ENCODE measurements at regions not wholly inside any gene's neighbourhood (a gene's known extent, or its start where the extent isn't known, plus 50 kb on each side); places are given as distances from the start of the nearest gene placed in this dataset.

GRCh38 chr3:17840651-17841050, 98.2 kb upstream of the TBC1D5 start:
- Histone ChIP-seq H3K79me2 (ENCODE audit: insufficient read depth, low read length) (no peaks in the 10 kb centered on the region), H3K4me3 (ENCODE audit: insufficient read depth, low read length) (peak overlapping the region; percentile 8), H2AFZ (ENCODE audit: low read length) (no peak overlapping the region), H3K27ac (ENCODE audit: low read depth, low read length) (no peak overlapping the region), H3K4me1 (ENCODE audit: insufficient read depth, low read length) (peaks cover 6% of the 10 kb centered on the region), H3K4me2 (ENCODE audit: insufficient read depth, low read length) (peak overlapping the region; percentile 53), H3K9me3 (ENCODE audit: low read depth, low read length) (no peaks in the 10 kb centered on the region), H3K27me3 (ENCODE audit: insufficient read depth, low read length) (peaks cover 11% of the 10 kb centered on the region), H4K20me1 (ENCODE audit: insufficient read depth, low read length) (no peaks in the 10 kb centered on the region), H3K36me3 (ENCODE audit: insufficient read depth, low read length) (no peaks in the 10 kb centered on the region)
- no peak for TF ChIP-seq CTCF (IDR thresholded peaks at IDR 0.05; ENCODE audit: extremely low read depth, low read depth, low read length)
- DNase-seq (ENCODE audit: insufficient read length, low spot score, missing footprints) = no peak

GRCh38 chr3:17840126-17840525, 97.7 kb upstream of the TBC1D5 start:
- H3K4me2 ChIP-seq (ENCODE audit: insufficient read depth, low read length) = no peak overlapping the region
- no peaks in the 10 kb centered on the region for H3K79me2 ChIP-seq (ENCODE audit: insufficient read depth, low read length)
- H4K20me1 ChIP-seq (ENCODE audit: insufficient read depth, low read length) = no peaks in the 10 kb centered on the region
- peaks cover 11% of the 10 kb centered on the region for H3K27me3 ChIP-seq (ENCODE audit: insufficient read depth, low read length)
- TF ChIP-seq CTCF (IDR thresholded peaks at IDR 0.05; ENCODE audit: extremely low read depth, low read depth, low read length) = no peak
- no peaks in the 10 kb centered on the region for H3K9me3 ChIP-seq (ENCODE audit: low read depth, low read length)
- H3K36me3 ChIP-seq (ENCODE audit: insufficient read depth, low read length) = no peaks in the 10 kb centered on the region
- peaks cover 6% of the 10 kb centered on the region for H3K4me1 ChIP-seq (ENCODE audit: insufficient read depth, low read length)
- no peak overlapping the region for H2AFZ ChIP-seq (ENCODE audit: low read length)
- no peak overlapping the region for H3K4me3 ChIP-seq (ENCODE audit: insufficient read depth, low read length)
- no peak overlapping the region for H3K27ac ChIP-seq (ENCODE audit: low read depth, low read length)
- no peak for DNase-seq (ENCODE audit: insufficient read length, low spot score, missing footprints)

- H3K27me3 ChIP-seq (ENCODE audit: insufficient read depth, low read length) = peaks cover 11% of the 10 kb centered on the region
- DNase-seq (ENCODE audit: insufficient read length, low spot score, missing footprints) = no peak
- no peaks in the 10 kb centered on the region for H3K9me3 ChIP-seq (ENCODE audit: low read depth, low read length)
- no peak overlapping the region for H3K4me3 ChIP-seq (ENCODE audit: insufficient read depth, low read length)
- H3K36me3 ChIP-seq (ENCODE audit: insufficient read depth, low read length) = no peaks in the 10 kb centered on the region
- peaks cover 8% of the 10 kb centered on the region for H3K4me1 ChIP-seq (ENCODE audit: insufficient read depth, low read length)
- peak overlapping the region; percentile 30 for H2AFZ ChIP-seq (ENCODE audit: low read length)
- no peaks in the 10 kb centered on the region for H4K20me1 ChIP-seq (ENCODE audit: insufficient read depth, low read length)
- H3K4me2 ChIP-seq (ENCODE audit: insufficient read depth, low read length) = peak overlapping the region; percentile 54
- H3K79me2 ChIP-seq (ENCODE audit: insufficient read depth, low read length) = no peaks in the 10 kb centered on the region
- TF ChIP-seq CTCF (IDR thresholded peaks at IDR 0.05; ENCODE audit: extremely low read depth, low read depth, low read length) = no peak
- no peak overlapping the region for H3K27ac ChIP-seq (ENCODE audit: low read depth, low read length)
Observed at GRCh38 chr3:17836919-17837318, 94.5 kb upstream of the TBC1D5 start.

- no peak overlapping the region for H3K4me2 ChIP-seq (ENCODE audit: insufficient read depth, low read length)
- H3K4me1 ChIP-seq (ENCODE audit: insufficient read depth, low read length) = peaks cover 16% of the 10 kb centered on the region
- DNase-seq (ENCODE audit: insufficient read length, low spot score, missing footprints) = no peak
- H3K27ac ChIP-seq (ENCODE audit: low read depth, low read length) = no peak overlapping the region
- H3K79me2 ChIP-seq (ENCODE audit: insufficient read depth, low read length) = no peaks in the 10 kb centered on the region
- H4K20me1 ChIP-seq (ENCODE audit: insufficient read depth, low read length) = no peaks in the 10 kb centered on the region
- TF ChIP-seq CTCF (IDR thresholded peaks at IDR 0.05; ENCODE audit: extremely low read depth, low read depth, low read length) = no peak
- no peak overlapping the region for H3K4me3 ChIP-seq (ENCODE audit: insufficient read depth, low read length)
- H2AFZ ChIP-seq (ENCODE audit: low read length) = no peak overlapping the region
- H3K9me3 ChIP-seq (ENCODE audit: low read depth, low read length) = no peaks in the 10 kb centered on the region
- H3K27me3 ChIP-seq (ENCODE audit: insufficient read depth, low read length) = peaks cover 11% of the 10 kb centered on the region
- no peaks in the 10 kb centered on the region for H3K36me3 ChIP-seq (ENCODE audit: insufficient read depth, low read length)
Observed at GRCh38 chr3:17836092-17836491, 93.7 kb upstream of the TBC1D5 start.
